ENCODE measurements at regions not wholly inside any gene's neighbourhood (a gene's known extent, or its start where the extent isn't known, plus 50 kb on each side); places are given as distances from the start of the nearest gene placed in this dataset.
"Not testable (repeated sequence)": the region's sequence is repeated elsewhere in the genome, so short reads cannot be mapped to it uniquely, and the experiment has no call there.

DNA sequence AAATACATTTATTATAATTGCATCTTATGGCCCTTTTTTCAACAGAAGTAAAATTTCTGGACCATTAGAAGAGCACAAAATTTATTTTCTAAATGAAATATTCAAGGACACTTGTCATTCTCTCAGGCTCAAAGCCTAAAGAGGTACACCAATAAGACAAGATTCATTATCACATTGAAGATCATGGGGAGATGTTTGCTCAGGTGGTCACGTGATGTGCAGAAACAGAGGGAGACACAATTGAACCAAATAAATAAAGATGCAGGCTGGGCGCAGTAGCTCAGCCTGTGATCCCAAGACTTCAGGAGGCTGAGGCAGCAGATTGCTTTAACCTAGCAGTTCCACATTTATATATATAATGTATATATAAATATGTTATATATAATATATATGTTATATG, 53.2 kb upstream of the TMEM254 start:
- in situ Hi-C loops (cut with HindIII; ENCODE audit: low sequenced_read_pairs), result no loop called here

DNA sequence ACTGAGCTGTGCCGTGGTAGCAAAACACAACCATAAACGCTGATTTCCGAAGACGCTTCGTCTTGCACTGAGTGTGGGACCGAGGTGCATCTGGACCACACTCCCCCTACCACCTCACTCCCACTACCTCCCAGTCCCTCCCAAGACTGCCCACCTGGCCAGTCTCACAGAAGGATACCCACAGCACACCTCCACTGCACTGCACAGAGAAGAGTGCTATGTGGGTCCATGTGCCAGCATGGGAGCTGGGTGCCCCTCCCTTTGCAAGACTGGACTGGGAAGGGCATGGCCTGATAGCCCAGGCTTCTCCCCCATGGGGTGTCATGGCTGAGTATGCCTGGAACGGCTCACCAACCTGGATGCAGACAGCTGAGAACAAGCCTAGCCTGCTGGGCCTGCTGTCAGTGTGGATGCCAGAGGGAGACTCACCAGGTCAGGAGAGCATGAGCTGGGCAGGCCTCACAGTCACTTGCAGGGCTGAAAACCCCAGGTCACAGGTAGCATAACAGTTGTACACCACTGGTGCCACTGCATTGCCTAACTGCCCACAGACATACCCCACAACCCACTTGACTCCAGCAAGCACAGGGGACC, 56.0 kb upstream of the TMEM254 start:
- in situ Hi-C loops (cut with HindIII; ENCODE audit: low sequenced_read_pairs), result not testable (repeated sequence)

DNA sequence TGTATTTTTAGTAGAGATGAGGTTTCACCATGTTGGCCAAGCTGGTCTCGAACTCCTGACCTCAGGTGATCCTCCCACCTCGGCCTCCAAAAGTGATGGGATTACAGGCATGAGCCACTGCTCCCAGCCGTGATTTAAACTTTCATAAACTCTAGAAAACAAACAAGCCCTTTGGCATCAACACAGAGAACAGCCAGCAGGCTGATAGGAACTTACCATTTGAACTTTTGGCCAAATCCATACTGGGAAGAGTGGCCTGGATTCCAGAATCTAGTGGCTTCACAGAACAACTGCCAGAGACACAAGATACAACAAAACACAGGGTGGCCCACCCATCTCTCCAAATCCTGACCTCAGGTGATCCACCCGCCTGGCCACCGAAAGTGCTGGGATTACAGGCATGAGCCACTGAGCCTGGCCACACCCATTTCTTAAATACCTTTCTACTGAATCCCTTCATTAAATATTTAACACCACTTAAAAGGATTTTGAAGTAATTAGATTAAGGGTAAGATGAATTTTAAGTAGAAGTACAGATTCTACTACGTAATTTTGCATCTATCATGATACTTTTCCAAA, 60.0 kb upstream of the TMEM254 start:
- in situ Hi-C loops (cut with HindIII; ENCODE audit: low sequenced_read_pairs), result not testable (repeated sequence)

DNA sequence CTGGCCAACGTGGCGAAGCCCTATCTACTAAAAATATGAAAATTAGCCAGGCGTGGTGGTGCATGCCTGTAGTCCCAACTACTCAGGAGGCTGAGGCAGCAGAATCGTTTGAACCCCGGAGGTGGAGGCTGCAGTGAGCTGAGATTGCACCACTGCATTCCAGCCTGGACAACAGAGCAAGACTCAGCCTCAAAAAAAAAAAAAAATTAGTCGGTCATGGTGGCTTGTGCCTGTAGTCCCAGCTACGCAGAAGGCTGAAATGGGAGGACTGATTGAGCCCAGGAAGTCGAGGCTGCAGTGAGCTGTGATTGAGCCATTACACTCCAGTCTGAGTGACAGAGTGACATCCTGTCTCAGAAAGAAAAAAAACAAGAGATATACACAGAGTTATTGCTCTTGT, 61.3 kb upstream of the TMEM254 start:
- in situ Hi-C loops (cut with HindIII; ENCODE audit: low sequenced_read_pairs), result not testable (repeated sequence)

DNA sequence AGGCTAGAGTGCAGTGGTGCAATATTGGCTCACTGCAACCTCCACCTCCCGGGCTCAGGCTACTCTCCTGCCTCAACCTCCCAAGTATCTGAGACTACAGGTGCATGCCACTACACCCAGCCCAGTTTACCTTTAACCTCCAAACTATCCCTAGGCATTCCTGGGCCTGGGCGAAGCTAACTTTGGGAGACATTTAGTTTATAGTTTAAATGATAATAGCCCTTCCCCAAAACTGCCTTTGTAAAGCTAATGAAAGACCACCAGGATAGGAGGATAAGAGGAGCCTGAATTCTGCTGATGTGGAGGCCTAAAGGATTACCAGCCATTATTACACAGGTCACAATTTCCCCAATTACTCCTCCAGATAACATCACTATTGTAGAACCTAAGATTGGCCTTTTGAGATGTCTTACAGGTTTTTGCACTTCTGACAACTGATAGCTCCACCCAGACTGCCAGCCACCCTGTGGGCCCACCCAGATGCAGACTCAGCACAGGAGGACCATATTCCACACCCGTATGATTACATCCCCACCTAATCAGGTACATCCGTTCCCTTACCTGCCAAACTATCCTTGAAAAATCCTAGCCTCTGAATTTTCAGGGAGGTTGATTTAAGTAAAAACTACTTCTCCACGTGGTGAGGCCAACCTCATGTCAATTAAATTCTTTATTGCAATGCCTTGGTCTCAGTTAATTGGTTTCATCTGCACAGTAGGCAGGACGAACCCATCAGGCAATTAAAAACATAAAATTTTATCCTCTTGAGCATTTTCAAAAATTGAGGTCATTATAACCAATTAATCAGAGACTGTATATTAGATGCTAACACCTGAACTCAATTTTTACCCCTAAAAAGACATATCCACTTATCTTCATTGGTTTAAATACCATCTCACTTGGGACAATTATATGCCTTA, 62.3 kb upstream of the TMEM254 start:
- in situ Hi-C loops (cut with HindIII; ENCODE audit: low sequenced_read_pairs), result no loop called here

DNA sequence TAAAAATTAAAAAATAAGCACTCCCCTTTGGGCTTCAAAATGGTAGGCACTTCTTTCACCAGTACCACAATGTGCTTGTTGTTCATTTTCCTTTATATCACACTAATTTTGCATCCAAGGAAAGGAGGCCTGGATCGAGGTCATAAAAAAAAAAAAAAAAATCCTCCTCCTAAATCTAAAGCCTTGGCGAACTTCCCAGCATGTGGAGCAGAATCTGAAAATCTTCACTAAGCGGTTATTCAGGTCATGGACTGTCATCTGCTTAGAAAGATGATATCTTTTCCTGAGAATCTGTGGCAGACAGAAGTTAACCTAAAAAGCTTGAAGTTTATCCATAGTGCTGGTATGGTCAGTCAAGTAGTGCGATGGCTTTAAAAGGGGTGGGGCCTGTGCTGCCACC, 64.2 kb upstream of the SFTPD start:
- in situ Hi-C loops (cut with HindIII; ENCODE audit: low sequenced_read_pairs), result not testable (repeated sequence)

DNA sequence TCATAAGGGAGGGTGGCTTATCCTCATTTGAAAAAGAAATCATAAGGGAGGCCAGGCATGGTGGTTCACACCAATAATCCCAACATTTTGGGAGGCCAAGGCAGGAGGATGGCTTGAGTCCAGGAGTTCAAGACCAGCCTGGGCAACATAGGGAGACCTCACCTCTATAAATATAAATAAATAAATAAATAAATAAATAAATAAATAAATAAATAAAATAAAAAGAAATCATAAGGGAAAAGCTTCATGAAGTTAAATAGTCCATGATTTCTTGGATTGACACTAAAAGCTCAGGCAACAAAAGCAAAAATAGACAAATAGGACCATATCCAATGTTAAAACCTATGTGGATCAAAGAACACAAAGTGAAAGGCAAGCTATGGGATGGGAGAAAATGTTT, 62.2 kb upstream of the SFTPD start:
- in situ Hi-C loops (cut with HindIII; ENCODE audit: low sequenced_read_pairs), result not testable (repeated sequence)

DNA sequence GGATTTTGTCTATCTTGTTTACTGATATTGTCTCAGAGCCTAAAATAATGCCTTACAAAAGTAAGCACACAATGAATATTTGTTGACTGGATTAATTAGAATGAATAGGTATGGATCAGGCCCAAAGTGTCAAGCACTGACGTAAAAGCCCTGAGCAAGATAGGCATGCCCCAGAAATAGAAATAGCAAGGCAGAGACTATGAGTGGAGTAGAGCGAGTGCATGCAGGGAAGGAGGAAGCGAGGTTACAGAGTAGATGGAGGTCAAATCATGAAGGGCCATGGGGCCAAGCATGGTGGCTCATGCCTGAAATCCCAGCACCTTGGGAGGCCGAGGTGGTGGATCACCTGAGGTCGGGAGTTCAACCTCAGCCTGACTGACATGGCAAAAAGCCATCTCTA, 51.6 kb upstream of the SFTPD start:
- in situ Hi-C loops (cut with HindIII; ENCODE audit: low sequenced_read_pairs), result loop anchor here (10.0 kb wide), 1 partner anchor 64 kb away; no protein-coding TSS in a partner anchor
